Mesothelial cell of epicardium (in vitro differentiated cells): ENCODE measurements at regions not wholly inside any gene's neighbourhood (a gene's known extent, or its start where the extent isn't known, plus 50 kb on each side); places are given as distances from the start of the nearest gene placed in this dataset.

Experiments used
- DNase-seq, 2 experiments: peaks; one replicate each; pipeline ENCODE4 v3.0.0; 2021; ENCODE audit warnings: low spot score in 2 of 2; ENCODE audit not compliant: unreplicated experiment in 2 of 2
- H3K27ac Mint-ChIP-seq: 2 replicates; pipeline ENCODE4 v1.8.0; 2021; ENCODE audit warnings: mixed read lengths
- H3K27me3 Mint-ChIP-seq: 2 replicates; pipeline ENCODE4 v1.8.0; 2021; ENCODE audit warnings: low read depth, mixed read lengths
- H3K36me3 Mint-ChIP-seq: 2 replicates; pipeline ENCODE4 v1.8.0; 2021; ENCODE audit warnings: mixed read lengths
- H3K4me1 Mint-ChIP-seq: 2 replicates; pipeline ENCODE4 v1.8.0; 2021; ENCODE audit warnings: mixed read lengths
- H3K4me3 Mint-ChIP-seq: 2 replicates; pipeline ENCODE4 v1.8.0; 2021; ENCODE audit warnings: mild to moderate bottlenecking, moderate library complexity, mixed read lengths
- H3K9me3 Mint-ChIP-seq: 2 replicates; pipeline ENCODE4 v1.8.0; 2021; ENCODE audit warnings: mixed read lengths
- CTCF ChIP-seq: fragments of 200-600 bp; sonication (generic); IDR thresholded peaks from one replicate; pipeline ENCODE4 v1.5.0; 2021; ENCODE audit warnings: antibody characterized with exemption; ENCODE audit not compliant: unreplicated experiment

- no peak for DNase-seq
- Mint-ChIP-seq H3K4me3 (no peak overlapping the region), H3K36me3 (no peaks in the 10 kb centered on the region), H3K4me1 (peaks cover 5% of the 10 kb centered on the region), H3K9me3 (peaks cover 8% of the 10 kb centered on the region), H3K27me3 (no peaks in the 10 kb centered on the region), H3K27ac (no peak overlapping the region)
- TF ChIP-seq CTCF, result no peak
These were observed 187.9 kb downstream of the SUCNR1 start for GRCh38 chr3:152061296-152061695.

GRCh38 chr3:152069871-152070270 is 196.4 kb downstream of the SUCNR1 start:
- Mint-ChIP-seq H3K4me3 (no peak overlapping the region), H3K9me3 (peaks cover 9% of the 10 kb centered on the region), H3K27me3 (no peaks in the 10 kb centered on the region), H3K4me1 (no peaks in the 10 kb centered on the region), H3K36me3 (no peaks in the 10 kb centered on the region), H3K27ac (no peak overlapping the region)
- TF ChIP-seq CTCF, result no peak
- DNase-seq, result no peak

- H3K36me3 Mint-ChIP-seq, result no peaks in the 10 kb centered on the region
- no peak overlapping the region for H3K4me3 Mint-ChIP-seq
- no peaks in the 10 kb centered on the region for H3K4me1 Mint-ChIP-seq
- TF ChIP-seq CTCF, result no peak
- H3K9me3 Mint-ChIP-seq, result peaks cover 9% of the 10 kb centered on the region
- H3K27me3 Mint-ChIP-seq, result no peaks in the 10 kb centered on the region
- H3K27ac Mint-ChIP-seq, result no peak overlapping the region
- no peak for DNase-seq
These were observed 197.4 kb upstream of the MBNL1 start for GRCh38 chr3:152071315-152071714.

- TF ChIP-seq CTCF, result no peak
- Mint-ChIP-seq H3K36me3 (no peaks in the 10 kb centered on the region), H3K4me3 (no peak overlapping the region), H3K4me1 (no peaks in the 10 kb centered on the region), H3K9me3 (peaks cover 9% of the 10 kb centered on the region), H3K27me3 (no peaks in the 10 kb centered on the region), H3K27ac (no peak overlapping the region)
- no peak for DNase-seq
These were observed 196.8 kb upstream of the MBNL1 start for GRCh38 chr3:152071924-152072323.

GRCh38 chr3:152073267-152073666 is 195.5 kb upstream of the MBNL1 start:
- no peak for TF ChIP-seq CTCF
- H3K27ac Mint-ChIP-seq, result no peak overlapping the region
- H3K36me3 Mint-ChIP-seq, result no peaks in the 10 kb centered on the region
- DNase-seq, result no peak
- no peaks in the 10 kb centered on the region for H3K4me1 Mint-ChIP-seq
- no peak overlapping the region for H3K4me3 Mint-ChIP-seq
- H3K9me3 Mint-ChIP-seq, result peaks cover 9% of the 10 kb centered on the region
- no peaks in the 10 kb centered on the region for H3K27me3 Mint-ChIP-seq

GRCh38 chr3:152076148-152076547 is 192.6 kb upstream of the MBNL1 start:
- H3K4me1 Mint-ChIP-seq, result no peaks in the 10 kb centered on the region
- no peaks in the 10 kb centered on the region for H3K36me3 Mint-ChIP-seq
- peaks cover 3% of the 10 kb centered on the region for H3K9me3 Mint-ChIP-seq
- no peak overlapping the region for H3K27ac Mint-ChIP-seq
- no peaks in the 10 kb centered on the region for H3K27me3 Mint-ChIP-seq
- no peak overlapping the region for H3K4me3 Mint-ChIP-seq
- DNase-seq, result no peak
- TF ChIP-seq CTCF, result no peak
